ENCODE measurements at regions not wholly inside any gene's neighbourhood (a gene's known extent, or its start where the extent isn't known, plus 50 kb on each side); places are given as distances from the start of the nearest gene placed in this dataset.

DNA sequence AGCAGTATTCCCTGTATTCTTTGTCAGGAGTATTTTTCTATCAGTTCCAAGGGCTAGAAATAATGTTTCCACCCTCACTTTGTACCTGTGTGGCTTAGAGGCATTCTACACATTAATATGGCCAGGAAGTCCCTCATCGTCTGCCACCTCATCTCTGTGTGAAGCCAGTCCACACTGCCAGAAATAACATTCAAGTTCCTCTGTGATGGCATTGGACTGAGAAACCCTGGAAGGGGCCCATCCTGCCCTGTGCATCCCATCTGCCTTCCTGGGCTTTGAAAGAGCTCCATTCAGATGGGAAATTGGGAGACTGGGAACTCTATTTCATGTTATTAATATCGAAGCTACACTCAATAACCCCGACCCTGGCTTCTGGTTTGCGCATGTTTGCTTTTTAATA is 497.2 kb upstream of the CDH5 start:
- Histone ChIP-seq H3K9me3 (ENCODE audit: control insufficient read depth in 1 of 2, insufficient read depth in 1 of 2, low read depth in 1 of 2, low read length in 2 of 2) (peaks cover 3 to 4% of the 10 kb centered on the region in 2 experiments; a peak in 2 of 4 replicates), H3K9ac (ENCODE audit: low read length) (no peak overlapping the region), H2AFZ (ENCODE audit: low read depth, low read length, poor library complexity, severe bottlenecking) (no peak overlapping the region), H3K9me2 (ENCODE audit: insufficient read depth) (no peaks in the 10 kb centered on the region), H3K4me3 (replicated peaks in 1 of 2; ENCODE audit: low read depth in 1 of 2, low read length in 2 of 2) (no peak overlapping the region), H3K27ac (ENCODE audit: low read depth, low read length) (no peak overlapping the region), H3K4me2 (ENCODE audit: low read length) (no peak overlapping the region), H3K4me1 (ENCODE audit: control insufficient read depth in 1 of 2, insufficient read depth in 2 of 2, low read length in 2 of 2) (no peaks in the 10 kb centered on the region), H3K79me2 (ENCODE audit: insufficient read depth, low read length) (no peaks in the 10 kb centered on the region), H3K27me3 (ENCODE audit: insufficient read depth, low read length) (0 out of 2 replicates have a peak, but pooled peaks cover 2% of the 10 kb centered on the region), H3K36me3 (ENCODE audit: control insufficient read depth in 1 of 2, insufficient read depth in 2 of 2, low read length in 2 of 2) (no peaks in the 10 kb centered on the region), H4K20me1 (ENCODE audit: insufficient read depth) (no peaks in the 10 kb centered on the region)
- no peak for DNase-seq (ENCODE audit: low read depth, low spot score)
- intact Hi-C loops (cut with micrococcal nuclease) = no loop called here
- TF ChIP-seq, protein P1, sequence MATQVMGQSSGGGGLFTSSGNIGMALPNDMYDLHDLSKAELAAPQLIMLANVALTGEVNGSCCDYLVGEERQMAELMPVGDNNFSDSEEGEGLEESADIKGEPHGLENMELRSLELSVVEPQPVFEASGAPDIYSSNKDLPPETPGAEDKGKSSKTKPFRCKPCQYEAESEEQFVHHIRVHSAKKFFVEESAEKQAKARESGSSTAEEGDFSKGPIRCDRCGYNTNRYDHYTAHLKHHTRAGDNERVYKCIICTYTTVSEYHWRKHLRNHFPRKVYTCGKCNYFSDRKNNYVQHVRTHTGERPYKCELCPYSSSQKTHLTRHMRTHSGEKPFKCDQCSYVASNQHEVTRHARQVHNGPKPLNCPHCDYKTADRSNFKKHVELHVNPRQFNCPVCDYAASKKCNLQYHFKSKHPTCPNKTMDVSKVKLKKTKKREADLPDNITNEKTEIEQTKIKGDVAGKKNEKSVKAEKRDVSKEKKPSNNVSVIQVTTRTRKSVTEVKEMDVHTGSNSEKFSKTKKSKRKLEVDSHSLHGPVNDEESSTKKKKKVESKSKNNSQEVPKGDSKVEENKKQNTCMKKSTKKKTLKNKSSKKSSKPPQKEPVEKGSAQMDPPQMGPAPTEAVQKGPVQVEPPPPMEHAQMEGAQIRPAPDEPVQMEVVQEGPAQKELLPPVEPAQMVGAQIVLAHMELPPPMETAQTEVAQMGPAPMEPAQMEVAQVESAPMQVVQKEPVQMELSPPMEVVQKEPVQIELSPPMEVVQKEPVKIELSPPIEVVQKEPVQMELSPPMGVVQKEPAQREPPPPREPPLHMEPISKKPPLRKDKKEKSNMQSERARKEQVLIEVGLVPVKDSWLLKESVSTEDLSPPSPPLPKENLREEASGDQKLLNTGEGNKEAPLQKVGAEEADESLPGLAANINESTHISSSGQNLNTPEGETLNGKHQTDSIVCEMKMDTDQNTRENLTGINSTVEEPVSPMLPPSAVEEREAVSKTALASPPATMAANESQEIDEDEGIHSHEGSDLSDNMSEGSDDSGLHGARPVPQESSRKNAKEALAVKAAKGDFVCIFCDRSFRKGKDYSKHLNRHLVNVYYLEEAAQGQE (IDR thresholded peaks at IDR 0.05; ENCODE audit: low read depth) = no peak
- TF ChIP-seq EZH2 (IDR thresholded peaks at IDR 0.05) = no peak
- no peak for TF ChIP-seq CEBPB (IDR thresholded peaks at IDR 0.05; ENCODE audit: low read depth)
- TF ChIP-seq, protein P2, sequence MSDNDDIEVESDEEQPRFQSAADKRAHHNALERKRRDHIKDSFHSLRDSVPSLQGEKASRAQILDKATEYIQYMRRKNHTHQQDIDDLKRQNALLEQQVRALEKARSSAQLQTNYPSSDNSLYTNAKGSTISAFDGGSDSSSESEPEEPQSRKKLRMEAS (IDR thresholded peaks at IDR 0.05) = no peak
- TF ChIP-seq CBX3 (IDR thresholded peaks at IDR 0.05; ENCODE audit: low read depth) = no peak
- no peak for TF ChIP-seq FOSL1 (IDR thresholded peaks at IDR 0.05; ENCODE audit: low read depth)
- TF ChIP-seq RAD21 (IDR thresholded peaks at IDR 0.05; ENCODE audit: low read depth) = no peak
- no peak for TF ChIP-seq EGR1 (IDR thresholded peaks at IDR 0.05; ENCODE audit: low read depth)
- TF ChIP-seq POLR2A (IDR thresholded peaks at IDR 0.05; ENCODE audit: borderline replicate concordance, extremely low read depth, insufficient read depth, insufficient read length) = no peak
- ChIA-PET POLR2A (no interaction called here), CTCF (no interaction called here), RAD21 (ENCODE audit: low non-redundant PET in 1 of 2, low total read pairs in 2 of 2, uncharacterized antibody in 2 of 2, unreplicated experiment in 2 of 2) (no interaction called here)
- BruUV-seq (replicated peaks) = no TSS peak
- ATAC-seq = no peak
